HG03135 (cell line): ENCODE measurements at regions not wholly inside any gene's neighbourhood (a gene's known extent, or its start where the extent isn't known, plus 50 kb on each side); places are given as distances from the start of the nearest gene placed in this dataset.

Experiments
- ATAC-seq: cut with Tn5 transposase; IDR thresholded peaks from one replicate; pipeline ENCODE4 v1.9.1; 2021; ENCODE audit warnings: mild to moderate bottlenecking, moderate library complexity; ENCODE audit not compliant: unreplicated experiment

- ATAC-seq, result peak; percentile 76
Observed at GRCh38 chr10:52853704-52854103, 81.1 kb upstream of the MBL2 start.

DNA sequence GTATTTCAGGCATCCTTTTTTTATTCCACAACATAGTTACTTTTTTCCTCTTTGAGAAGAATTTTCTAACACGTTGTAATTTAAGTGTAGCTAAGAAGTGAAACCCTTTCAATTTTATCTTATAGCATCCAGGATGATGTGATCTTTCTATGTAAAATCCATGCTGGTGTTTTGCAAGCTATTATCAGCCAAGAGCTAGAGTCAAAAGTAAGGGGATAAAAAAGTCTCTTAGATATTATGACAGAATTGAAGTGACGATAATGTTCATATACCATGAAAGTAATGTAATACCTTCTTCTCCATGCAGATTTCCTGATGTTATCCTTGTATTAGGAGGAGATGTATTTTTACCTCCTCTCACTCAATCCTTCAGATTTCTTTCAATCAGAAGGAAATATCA is 64.2 kb upstream of the MBL2 start:
- no peak for ATAC-seq
